GM23338 (cell line): ENCODE measurements at regions not wholly inside any gene's neighbourhood (a gene's known extent, or its start where the extent isn't known, plus 50 kb on each side); places are given as distances from the start of the nearest gene placed in this dataset.

ENCODE experiments used
- CREB1 ChIP-seq: fragments of 250-450 bp; sonication (Bioruptor Pico); IDR thresholded peaks from 2 replicates; pipeline ENCODE4 v1.5.0; 2020; ENCODE audit warnings: low read depth, mild to moderate bottlenecking, moderate library complexity
- CTCF ChIP-seq, 2 experiments: fragments of 200-600 bp in 1 of 2; sonication (generic) in 1 of 2; conservative IDR thresholded peaks; 2 replicates each; pipeline versions ENCODE4 v1.5.1 to v1.6.1; 2016 to 2017; ENCODE audit warnings: antibody characterized with exemption in 2 of 2, low read depth in 2 of 2, mild to moderate bottlenecking in 2 of 2, moderate library complexity in 1 of 2
- ETS1 ChIP-seq: IDR thresholded peaks from 2 replicates; pipeline ENCODE4 v1.6.1; 2016; ENCODE audit warnings: antibody characterized with exemption
- EZH2 ChIP-seq: fragments of 200-600 bp; sonication (generic); IDR thresholded peaks from one replicate; pipeline ENCODE4 v1.8.0; 2017; ENCODE audit warnings: antibody characterized with exemption, mild to moderate bottlenecking, low read depth; ENCODE audit not compliant: unreplicated experiment
- EZH2phosphoT487 ChIP-seq: fragments of 200-600 bp; sonication (generic); IDR thresholded peaks from one replicate; pipeline ENCODE4 v1.8.1; 2018; ENCODE audit warnings: antibody characterized with exemption; ENCODE audit not compliant: unreplicated experiment
- NANOG ChIP-seq: IDR thresholded peaks from 2 replicates; pipeline ENCODE4 v1.6.1; 2016; ENCODE audit warnings: antibody characterized with exemption, borderline replicate concordance
- POLR2AphosphoS5 ChIP-seq: IDR thresholded peaks from 2 replicates; pipeline ENCODE4 v1.6.1; 2016; ENCODE audit warnings: antibody characterized with exemption, low read depth
- ZNF331 ChIP-seq: fragments of 250-450 bp; sonication (Bioruptor Pico); IDR thresholded peaks from 2 replicates; pipeline ENCODE4 v1.5.0; 2020; ENCODE audit warnings: low read depth, mild to moderate bottlenecking, moderate library complexity
- TF ChIP-seq, protein P1 (sequence below): IDR thresholded peaks from one replicate; pipeline ENCODE4 v1.6.1; 2018; ENCODE audit warnings: antibody characterized with exemption; ENCODE audit not compliant: unreplicated experiment
- TF ChIP-seq, protein P2 (sequence below): fragments of 250-450 bp; sonication (Bioruptor Pico); IDR thresholded peaks from 2 replicates; pipeline ENCODE4 v1.5.0; 2020; ENCODE audit warnings: mild to moderate bottlenecking, moderate library complexity

DNA sequence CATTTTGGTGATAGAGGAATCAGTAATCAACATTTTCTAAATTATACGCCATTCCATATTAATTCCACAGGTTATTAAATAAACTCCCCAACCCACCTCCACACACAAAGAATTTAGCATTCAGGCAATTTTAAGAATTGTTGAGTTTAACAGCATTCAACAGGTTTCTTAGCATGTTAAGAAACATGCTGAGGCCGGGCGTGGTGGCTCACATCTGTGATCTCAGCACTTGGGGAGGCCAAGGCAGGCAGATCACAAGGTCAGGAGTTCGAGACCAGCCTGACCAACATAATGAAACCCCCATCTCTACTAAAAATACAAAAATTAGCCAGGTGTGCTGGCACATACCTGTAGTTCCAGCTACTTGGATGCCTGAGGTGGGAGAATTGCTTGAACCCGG is 64.0 kb upstream of the PHACTR2 start:
- no peak for TF ChIP-seq CTCF (conservative IDR thresholded peaks at IDR 0.05; ENCODE audit: low read depth in 2 of 2)
- TF ChIP-seq, protein P1, sequence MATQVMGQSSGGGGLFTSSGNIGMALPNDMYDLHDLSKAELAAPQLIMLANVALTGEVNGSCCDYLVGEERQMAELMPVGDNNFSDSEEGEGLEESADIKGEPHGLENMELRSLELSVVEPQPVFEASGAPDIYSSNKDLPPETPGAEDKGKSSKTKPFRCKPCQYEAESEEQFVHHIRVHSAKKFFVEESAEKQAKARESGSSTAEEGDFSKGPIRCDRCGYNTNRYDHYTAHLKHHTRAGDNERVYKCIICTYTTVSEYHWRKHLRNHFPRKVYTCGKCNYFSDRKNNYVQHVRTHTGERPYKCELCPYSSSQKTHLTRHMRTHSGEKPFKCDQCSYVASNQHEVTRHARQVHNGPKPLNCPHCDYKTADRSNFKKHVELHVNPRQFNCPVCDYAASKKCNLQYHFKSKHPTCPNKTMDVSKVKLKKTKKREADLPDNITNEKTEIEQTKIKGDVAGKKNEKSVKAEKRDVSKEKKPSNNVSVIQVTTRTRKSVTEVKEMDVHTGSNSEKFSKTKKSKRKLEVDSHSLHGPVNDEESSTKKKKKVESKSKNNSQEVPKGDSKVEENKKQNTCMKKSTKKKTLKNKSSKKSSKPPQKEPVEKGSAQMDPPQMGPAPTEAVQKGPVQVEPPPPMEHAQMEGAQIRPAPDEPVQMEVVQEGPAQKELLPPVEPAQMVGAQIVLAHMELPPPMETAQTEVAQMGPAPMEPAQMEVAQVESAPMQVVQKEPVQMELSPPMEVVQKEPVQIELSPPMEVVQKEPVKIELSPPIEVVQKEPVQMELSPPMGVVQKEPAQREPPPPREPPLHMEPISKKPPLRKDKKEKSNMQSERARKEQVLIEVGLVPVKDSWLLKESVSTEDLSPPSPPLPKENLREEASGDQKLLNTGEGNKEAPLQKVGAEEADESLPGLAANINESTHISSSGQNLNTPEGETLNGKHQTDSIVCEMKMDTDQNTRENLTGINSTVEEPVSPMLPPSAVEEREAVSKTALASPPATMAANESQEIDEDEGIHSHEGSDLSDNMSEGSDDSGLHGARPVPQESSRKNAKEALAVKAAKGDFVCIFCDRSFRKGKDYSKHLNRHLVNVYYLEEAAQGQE = no peak
- no peak for TF ChIP-seq POLR2AphosphoS5
- TF ChIP-seq EZH2 = no peak
- TF ChIP-seq EZH2phosphoT487 = no peak
- TF ChIP-seq, protein P2, sequence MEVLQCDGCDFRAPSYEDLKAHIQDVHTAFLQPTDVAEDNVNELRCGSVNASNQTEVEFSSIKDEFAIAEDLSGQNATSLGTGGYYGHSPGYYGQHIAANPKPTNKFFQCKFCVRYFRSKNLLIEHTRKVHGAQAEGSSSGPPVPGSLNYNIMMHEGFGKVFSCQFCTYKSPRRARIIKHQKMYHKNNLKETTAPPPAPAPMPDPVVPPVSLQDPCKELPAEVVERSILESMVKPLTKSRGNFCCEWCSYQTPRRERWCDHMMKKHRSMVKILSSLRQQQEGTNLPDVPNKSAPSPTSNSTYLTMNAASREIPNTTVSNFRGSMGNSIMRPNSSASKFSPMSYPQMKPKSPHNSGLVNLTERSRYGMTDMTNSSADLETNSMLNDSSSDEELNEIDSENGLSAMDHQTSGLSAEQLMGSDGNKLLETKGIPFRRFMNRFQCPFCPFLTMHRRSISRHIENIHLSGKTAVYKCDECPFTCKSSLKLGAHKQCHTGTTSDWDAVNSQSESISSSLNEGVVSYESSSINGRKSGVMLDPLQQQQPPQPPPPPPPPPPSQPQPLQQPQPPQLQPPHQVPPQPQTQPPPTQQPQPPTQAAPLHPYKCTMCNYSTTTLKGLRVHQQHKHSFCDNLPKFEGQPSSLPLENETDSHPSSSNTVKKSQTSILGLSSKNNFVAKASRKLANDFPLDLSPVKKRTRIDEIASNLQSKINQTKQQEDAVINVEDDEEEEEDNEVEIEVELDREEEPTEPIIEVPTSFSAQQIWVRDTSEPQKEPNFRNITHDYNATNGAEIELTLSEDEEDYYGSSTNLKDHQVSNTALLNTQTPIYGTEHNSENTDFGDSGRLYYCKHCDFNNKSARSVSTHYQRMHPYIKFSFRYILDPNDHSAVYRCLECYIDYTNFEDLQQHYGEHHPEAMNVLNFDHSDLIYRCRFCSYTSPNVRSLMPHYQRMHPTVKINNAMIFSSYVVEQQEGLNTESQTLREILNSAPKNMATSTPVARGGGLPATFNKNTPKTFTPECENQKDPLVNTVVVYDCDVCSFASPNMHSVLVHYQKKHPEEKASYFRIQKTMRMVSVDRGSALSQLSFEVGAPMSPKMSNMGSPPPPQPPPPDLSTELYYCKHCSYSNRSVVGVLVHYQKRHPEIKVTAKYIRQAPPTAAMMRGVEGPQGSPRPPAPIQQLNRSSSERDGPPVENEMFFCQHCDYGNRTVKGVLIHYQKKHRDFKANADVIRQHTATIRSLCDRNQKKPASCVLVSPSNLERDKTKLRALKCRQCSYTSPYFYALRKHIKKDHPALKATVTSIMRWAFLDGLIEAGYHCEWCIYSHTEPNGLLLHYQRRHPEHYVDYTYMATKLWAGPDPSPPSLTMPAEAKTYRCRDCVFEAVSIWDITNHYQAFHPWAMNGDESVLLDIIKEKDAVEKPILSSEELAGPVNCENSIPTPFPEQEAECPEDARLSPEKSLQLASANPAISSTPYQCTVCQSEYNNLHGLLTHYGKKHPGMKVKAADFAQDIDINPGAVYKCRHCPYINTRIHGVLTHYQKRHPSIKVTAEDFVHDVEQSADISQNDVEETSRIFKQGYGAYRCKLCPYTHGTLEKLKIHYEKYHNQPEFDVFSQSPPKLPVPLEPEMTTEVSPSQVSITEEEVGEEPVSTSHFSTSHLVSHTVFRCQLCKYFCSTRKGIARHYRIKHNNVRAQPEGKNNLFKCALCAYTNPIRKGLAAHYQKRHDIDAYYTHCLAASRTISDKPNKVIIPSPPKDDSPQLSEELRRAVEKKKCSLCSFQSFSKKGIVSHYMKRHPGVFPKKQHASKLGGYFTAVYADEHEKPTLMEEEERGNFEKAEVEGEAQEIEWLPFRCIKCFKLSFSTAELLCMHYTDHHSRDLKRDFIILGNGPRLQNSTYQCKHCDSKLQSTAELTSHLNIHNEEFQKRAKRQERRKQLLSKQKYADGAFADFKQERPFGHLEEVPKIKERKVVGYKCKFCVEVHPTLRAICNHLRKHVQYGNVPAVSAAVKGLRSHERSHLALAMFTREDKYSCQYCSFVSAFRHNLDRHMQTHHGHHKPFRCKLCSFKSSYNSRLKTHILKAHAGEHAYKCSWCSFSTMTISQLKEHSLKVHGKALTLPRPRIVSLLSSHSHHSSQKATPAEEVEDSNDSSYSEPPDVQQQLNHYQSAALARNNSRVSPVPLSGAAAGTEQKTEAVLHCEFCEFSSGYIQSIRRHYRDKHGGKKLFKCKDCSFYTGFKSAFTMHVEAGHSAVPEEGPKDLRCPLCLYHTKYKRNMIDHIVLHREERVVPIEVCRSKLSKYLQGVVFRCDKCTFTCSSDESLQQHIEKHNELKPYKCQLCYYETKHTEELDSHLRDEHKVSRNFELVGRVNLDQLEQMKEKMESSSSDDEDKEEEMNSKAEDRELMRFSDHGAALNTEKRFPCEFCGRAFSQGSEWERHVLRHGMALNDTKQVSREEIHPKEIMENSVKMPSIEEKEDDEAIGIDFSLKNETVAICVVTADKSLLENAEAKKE (CRISPR knock-in tag) = no peak
- TF ChIP-seq CREB1 = no peak
- TF ChIP-seq ETS1 = no peak
- TF ChIP-seq NANOG = no peak
- TF ChIP-seq ZNF331 (CRISPR knock-in tag) = no peak
